GM19351 (cell line): ENCODE measurements at regions not wholly inside any gene's neighbourhood (a gene's known extent, or its start where the extent isn't known, plus 50 kb on each side); places are given as distances from the start of the nearest gene placed in this dataset.
"Not testable (repeated sequence)": the region's sequence is repeated elsewhere in the genome, so short reads cannot be mapped to it uniquely, and the experiment has no call there.

ENCODE experiments used
- ATAC-seq: cut with Tn5 transposase; IDR thresholded peaks from one replicate; pipeline ENCODE4 v1.9.1; 2021; ENCODE audit warnings: mild to moderate bottlenecking, moderate library complexity; ENCODE audit not compliant: unreplicated experiment

DNA sequence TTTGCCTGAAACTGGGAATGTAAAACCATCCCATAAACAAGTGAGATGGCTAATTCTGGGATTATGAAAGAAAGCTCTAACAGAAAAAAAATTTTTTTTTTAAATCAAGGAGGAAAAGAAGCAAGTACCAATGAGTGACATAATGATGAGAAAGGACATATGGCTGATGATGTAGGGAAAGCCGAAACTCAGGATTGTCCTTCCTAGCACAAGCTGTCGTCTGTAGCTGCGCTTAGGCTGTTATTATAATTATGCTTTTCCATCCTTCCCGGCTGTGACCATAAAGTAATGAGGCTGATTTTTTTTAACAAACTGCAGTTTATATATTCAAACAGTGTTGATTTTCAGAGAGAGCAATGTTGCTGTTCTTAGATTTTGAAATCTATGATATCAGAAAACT, 209.8 kb upstream of the NOCT start:
- no peak for ATAC-seq

DNA sequence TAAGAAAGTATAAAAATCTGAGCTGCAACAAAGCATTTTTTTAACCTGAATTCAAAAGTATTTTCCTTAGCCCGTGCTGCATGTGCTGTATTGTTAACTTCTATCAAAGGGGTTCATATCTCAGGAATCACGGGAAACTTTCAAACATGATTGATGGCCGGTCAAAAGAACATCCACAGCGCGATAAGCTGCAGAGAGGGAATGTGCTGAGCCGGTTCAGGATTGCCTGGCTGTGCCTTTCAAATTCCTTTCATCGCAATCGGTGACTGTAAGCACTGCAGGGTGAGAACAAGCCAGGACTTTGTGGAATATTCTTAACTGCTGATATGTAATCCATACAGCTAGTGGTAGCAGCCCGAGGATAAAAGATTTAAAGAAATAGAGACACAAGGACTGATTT, 210.9 kb upstream of the NOCT start:
- ATAC-seq, result no peak

DNA sequence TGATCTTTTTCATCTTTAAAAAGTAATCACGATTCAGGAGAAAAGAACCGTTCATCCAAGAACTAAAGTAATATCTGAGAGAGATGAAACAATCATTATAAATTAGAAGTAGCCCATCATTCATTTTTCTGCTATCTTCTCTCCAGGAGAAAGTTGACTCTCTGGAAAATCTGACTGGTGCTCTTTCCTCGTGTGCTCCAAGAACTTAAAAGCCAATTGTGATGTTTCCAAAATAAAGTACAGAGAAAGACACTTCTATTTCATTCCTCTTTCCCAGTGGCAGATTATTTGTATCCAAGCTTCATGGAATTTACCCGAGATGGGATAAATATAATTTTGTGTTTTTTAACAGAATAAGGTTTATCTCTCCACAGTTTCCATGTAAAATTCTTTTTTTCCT, 212.5 kb upstream of the NOCT start:
- ATAC-seq, result no peak

DNA sequence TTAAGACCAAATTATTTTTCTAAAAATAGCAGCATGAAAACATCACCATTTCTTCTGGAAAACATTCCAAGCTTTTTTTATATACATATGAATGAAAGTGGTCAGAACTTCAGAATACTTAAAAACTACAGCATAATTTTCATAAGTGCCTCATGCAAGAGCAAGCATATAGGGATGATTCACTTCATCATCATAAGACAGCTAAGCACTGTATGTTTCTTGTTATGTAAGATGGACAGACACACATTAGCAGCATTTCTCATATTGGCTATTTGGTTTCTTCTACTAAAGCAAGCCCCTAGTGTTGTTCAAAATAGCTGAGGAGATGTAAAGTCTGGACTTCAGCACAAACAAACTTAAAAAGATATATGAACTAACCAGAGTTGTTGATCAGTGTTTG, 213.1 kb upstream of the NOCT start:
- ATAC-seq, result no peak

DNA sequence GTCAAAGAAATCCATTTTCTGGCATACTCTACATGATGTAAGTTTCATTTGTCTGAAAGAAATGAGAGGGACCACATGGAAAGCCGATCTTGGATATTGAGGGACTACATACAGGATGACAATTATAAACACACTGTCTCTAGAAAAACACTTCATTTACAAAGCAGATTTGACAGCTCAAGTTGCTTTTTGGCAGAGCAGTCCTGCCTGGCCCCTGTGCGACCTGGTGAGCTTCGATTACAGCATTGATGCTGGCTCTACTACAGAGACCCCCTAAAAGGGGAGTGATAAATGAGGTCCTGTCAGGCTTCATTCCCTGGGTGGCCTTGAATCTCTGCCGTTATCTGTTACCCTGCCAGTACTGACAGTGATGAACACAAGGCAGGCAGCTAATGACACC, 215.2 kb upstream of the NOCT start:
- no peak for ATAC-seq

DNA sequence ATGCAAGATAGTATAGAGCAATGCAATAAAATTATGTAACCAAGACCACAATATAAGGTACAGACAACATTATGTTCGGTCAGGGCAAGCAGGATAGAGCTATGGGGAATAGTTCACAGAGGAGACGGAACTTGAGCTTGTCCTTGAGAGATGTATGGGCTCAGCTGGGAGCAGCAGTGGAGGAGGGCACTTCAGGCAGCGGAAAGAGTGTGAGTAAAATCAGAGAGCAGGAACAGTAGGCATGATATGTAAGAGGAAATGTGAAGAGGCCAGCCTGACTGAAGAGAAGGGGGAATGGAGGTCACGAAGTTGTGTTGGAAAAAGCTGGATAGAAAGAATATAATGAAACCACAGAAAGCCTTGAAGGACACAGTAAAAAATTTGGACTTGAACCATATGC, 217.2 kb upstream of the NOCT start:
- no peak for ATAC-seq

DNA sequence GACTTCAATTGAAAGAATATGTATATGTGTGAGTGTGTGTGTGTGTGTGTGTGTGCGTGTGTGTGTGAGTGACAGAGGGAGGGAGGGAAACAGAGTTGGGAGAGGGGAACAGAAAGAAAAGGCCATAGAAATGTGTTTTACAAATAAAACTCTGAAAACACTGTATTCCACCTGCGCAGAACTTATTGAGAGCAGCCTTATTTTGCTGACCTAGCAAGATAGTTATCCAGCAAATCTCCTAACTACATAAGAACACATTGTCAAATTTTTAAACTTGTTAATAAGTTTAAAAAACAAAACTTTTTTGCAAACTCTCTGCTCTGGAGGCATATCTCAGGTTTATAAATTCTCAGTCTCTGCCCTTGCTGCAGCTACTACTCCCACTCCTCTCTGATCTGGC, 217.9 kb upstream of the NOCT start:
- no peak for ATAC-seq

DNA sequence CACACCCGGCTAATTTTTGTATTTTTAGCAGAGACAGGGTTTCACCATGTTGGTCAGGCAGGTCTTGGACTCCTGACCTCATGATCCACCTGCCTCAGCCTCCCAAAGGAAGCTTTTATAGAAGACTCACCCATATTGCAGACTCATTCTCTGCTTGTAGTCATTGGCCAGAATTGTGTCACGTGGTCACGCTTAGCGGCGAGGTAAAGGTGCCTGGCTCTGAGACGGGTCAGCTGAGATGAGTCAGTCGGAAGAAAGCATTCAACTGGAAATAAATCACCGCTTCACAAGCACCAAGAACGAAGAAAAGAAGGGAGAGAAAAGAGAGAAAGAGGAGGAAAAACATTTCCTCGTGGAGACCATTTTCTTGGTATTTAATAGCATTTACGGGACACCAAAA, 218.8 kb upstream of the NOCT start:
- no peak for ATAC-seq

DNA sequence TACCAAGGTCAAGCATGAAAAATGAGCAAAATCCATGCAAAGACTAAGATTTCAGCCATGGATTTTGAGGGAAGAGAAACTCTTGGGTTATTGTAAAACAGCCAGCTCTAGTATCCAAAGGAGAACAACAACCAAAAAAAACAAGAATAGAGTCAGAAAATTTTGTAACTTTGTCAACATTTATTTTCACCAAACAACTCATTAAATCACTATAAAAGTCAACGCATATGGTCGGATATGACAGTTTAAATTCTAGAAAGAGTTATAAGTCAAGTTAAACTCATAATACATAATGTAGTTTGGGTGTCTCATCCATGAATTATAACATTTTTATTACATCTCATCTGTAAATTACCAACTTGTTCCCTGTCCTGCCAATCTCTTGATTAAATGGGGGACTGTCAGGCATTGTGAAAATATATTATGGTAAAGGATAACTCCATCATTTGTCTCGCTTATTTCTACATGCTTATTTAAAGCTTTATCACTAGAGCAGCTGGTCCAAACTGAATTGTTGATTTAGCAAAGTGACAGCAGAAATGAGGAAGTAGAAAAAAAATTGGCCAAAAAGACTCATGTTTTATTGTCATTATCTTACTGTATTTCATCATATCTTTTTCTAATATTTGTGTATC, 224.8 kb upstream of the NOCT start:
- ATAC-seq, result no peak

DNA sequence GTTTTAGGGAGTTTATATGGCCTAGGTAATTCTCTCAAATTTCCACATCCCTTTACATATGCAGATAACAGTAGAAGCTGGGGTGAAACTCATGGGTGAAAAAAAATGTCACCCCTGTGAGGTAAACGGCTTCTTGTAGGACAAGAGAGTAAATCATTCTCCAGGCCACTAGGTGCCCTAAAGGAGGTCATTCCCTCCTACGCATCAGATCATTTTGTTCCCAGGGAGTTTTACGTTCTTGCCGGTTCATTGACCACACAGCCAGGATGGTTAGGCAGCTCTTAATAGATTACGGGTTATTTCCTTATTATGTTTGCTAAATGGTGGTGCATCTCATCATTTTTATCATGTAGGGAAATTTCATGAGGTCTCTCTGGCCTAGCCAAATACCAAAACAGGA, 225.8 kb upstream of the NOCT start:
- ATAC-seq, result no peak

DNA sequence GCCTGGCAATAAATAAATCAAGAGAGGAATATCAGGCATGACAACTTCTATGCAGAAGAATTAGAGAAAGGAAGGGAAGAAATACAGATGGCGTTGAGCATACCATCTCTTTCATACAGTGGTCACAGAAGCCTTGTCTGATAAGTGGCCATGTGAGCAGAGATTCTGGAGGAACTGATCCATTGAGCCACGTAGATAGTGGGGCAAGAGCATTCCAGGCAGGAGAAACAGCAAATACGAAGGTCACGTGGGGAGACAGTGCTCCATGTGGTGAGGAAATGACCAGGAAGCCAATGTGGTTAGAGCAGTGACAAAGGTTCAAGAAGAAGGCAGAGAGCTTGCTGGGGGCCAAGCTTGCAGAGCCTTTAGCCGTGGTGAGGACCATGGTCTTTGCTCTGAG, 226.7 kb upstream of the NOCT start:
- ATAC-seq, result no peak

DNA sequence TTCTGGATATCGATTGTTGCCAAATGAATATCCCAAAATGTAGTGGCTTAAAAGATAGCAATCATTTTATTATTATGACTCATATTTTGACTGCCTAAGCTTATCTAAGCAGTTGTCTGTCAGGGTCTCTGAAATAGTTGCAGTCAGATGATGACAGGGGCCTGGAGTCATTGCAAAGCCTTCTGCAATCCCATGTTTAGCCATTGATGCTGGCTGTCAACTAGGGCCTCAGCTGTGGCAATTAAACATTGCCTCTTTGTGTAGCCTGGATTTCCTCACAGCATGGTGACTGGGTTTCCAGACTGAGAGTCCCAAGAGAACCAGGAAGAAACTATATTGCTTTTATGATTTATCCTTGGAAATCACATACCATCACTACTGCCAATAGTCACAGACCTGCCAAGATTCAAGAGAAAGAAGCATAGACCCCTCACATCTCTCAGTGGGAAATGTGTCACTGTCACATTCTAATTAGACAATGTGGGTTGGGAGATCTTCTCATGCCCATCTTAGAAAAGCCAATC, 227.3 kb upstream of the NOCT start:
- no peak for ATAC-seq

DNA sequence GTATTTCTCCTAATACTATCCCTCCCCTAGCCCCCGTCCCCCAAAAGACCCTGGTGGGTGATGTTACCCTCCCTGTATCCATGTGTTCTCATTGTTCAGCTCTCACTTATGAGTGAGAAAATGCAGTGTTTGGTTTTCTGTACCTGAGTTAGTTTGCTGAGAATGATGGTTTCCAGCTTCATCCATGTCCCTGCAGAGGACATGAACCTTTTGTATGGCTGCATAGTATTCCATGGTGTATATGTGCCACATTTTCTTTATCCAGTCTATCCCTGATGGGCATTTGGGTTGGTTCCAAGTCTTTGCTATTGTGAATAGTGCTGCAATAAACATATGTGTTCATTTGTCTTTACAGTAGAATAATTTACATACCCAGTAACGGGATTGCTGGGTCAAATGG, 235.8 kb upstream of the NOCT start:
- not testable (repeated sequence) for ATAC-seq

DNA sequence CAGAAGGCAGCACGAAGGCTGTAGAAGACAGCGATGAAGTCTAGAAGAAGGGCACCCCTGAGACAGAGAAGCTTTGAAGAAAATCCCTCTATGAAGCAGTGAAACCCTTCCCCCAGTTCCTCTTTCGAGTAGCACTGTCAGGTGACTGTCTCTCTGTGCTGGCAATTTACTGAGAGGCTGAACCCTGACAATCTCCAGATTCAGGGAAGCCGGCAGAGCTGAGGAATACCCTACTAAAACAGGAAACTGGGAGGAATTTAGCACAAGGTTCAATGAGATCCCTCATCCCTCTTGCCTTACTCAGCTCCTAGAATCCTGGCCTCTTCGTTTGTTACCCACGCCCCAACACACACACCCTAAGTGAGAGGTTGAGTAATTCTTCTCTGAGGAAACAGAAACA, 239.7 kb upstream of the NOCT start:
- peak; percentile 94 for ATAC-seq

DNA sequence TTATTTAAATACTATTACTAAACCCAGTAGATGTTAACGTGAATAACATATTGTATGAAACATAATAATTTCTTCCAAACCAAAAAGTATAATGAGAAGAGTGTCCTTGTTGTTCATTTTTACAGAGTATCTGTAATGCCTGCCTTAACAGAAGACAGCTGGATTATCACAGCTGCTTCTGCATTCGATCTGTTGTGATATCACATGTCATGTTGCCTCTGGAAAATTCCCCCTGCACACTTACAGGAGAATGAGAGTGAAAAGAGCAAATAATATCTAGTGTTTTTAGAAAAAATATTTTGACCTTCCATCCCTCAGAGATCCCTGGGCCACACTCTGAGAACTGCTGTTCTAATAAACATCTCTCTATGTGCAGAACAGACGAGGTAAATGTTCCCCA, 240.1 kb upstream of the NOCT start:
- peak; percentile 6 for ATAC-seq

DNA sequence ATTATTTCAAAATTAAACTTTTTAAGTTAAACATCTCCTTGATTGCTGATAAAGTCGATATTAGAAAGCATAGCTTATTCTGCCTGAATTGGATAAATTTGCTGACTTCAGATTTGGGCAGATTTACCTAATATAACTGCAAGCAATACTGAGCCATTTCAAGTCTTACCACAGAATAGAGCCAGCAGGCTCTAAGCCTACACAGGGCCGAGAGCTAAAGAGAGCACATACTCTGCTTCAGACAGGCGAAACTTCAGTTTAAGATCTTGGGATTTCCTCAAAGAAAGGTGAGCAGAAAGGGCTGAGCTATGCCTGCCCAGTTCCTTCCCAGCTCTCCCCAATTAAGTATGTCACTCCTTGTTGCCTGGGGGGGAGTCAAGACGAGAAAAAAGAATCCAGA, 240.6 kb upstream of the NOCT start:
- no peak for ATAC-seq

DNA sequence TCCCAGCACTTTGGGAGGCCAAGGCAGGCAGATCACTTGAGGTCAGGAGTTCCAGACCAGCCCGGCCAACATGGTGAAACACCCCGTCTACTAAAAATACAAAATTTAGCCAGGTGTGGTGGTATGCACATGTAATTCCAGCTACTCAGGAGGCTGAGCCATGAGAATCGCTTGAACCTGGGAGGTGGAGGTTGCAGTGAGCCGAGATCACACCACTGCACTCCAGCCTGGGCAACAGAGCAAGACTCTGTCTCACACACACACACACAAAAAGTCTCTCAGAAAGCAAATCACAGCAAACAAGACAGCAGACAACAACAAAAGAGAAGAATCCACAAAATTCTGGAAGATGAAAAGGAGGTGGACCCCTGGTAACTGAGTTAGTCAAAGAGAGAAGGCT, 241.5 kb upstream of the NOCT start:
- not testable (repeated sequence) for ATAC-seq

DNA sequence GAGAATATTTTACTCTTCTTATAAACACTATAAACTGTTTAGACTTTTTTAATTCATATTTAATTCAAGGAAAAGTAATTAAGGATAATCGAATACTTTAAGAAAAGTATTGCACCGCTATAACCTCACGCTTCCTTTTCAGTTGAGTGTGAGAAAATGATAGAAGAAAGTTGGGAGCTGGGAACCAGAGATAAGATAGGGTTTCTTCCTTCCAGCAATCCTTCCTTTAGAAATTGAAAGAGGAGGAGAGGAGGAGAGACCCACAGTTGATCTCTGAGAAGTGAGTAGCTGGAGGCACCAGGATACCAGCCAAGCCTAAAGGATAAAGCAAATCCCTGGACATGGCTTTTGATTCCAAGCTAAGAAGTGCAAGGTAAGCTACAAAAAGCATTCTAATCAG, 242.3 kb upstream of the NOCT start:
- ATAC-seq, result no peak

DNA sequence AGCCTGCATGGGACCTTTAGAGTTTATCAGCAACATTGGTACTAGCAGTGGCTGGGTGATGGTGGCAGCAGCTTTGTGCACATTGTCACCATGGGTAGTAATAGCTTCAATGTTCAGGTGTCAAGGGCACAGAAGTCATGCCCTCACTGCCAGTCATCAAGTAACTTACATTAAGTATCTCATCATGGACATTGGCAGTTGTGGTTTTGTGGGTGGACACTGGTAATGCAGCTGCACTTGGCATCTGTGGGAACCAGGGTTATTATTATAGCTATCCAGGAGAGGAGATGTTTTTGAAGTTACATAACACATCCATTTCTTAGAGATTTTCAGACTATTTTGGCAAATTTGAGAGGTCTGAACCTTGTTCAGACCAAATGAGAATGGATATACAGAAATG, 243.2 kb upstream of the NOCT start:
- no peak for ATAC-seq

DNA sequence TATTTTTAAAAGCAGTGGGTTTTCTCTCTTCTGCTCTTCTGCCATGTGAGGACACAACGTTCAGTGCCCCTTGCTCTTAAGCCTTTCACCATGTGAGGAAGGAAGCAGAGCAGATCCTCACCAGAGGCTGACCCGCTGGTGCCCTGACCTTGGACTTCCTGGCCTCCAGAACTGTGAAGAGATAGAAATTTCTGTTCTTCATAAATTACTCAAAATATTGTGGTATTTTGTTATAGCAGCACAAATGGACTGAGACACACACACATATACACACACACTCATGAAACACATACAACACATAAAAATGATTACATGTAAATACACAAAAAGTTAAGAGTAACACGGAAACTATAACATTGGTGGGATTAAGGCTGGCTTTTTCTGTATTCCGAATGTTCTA, 244.8 kb upstream of the NOCT start:
- no peak for ATAC-seq

DNA sequence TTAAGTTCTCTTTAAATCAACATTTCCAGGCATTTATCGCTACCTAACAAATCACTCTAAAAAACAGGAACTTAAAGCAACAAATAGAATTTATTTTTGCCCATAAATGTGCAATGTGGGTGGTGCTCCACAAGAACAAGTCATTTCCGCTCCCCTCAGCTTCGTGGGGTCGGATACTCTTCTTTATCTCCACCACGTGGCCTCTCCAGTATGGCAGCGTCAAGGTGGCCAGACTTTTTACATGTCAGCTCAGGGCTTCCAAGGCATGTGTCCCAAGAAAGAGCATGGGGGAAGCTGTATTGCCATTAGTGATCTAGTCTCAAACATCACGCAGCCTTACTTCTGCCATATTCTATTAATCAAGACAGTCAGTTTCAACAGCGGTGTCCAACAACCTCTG, 249.2 kb upstream of the NOCT start:
- no peak for ATAC-seq

DNA sequence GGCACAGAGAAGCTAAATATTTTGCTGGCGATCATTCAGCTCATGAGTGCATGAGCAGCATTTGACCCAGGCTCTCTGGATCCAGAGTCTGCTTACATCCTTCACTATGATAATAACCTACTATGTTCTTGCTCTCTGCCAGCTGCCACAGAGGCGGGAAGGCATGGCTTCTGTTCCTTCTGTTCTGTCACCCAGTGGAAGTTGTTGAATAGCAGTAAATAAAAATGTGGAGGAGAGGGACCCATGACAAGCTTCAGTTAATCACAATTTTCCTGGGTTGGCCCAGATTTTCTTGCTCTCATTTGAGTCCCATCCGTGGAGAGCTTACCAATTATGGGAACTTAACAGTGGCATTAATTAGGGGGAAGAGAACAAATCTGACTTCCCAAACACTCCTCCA, 250.1 kb upstream of the NOCT start:
- ATAC-seq, result no peak

DNA sequence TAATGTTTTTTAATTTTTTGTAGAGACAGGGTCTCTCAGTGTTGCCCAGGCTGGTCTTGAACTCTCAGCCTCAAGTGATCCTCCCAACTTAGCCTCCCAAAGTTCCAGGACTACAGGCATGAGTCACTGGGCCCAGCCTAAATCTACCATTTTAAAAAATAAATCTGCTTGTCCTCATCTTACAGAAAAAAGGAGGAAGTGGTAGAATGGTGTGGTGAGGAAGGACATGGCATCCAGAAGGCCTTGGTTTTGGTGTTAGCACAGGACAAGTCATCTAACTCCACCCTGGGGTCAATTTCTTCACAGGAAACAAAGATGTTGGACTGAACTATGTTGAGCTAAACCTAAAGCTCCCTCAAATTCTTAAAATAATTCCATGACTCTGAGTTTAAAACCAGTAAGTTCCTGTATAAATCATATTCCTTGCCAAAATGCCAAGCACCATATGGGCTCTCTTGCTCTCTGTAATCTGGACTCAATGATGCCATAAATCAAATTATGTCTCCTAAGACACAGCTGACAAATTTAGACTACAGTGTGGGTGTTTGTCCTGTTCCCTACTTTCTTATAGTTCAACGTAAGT, 253.9 kb upstream of the NOCT start:
- no peak for ATAC-seq
